BLaER1 treated with 17β-estradiol and CSF1 and Interleukin-3, amounts not matched to agents 10 nM and 100 nM (cell line): ENCODE measurements at regions not wholly inside any gene's neighbourhood (a gene's known extent, or its start where the extent isn't known, plus 50 kb on each side); places are given as distances from the start of the nearest gene placed in this dataset.

ENCODE experiments used
- H3K27ac ChIP-seq, 11 experiments: shearing (Covaris generic); formaldehyde crosslinking; 2 replicates each; pipeline ENCODE4 v1.8.1; 2022
- H3K27me3 ChIP-seq, 11 experiments: shearing (Covaris generic); formaldehyde crosslinking; 2 replicates each; pipeline ENCODE4 v1.8.1; 2022
- H3K36me3 ChIP-seq, 11 experiments: shearing (Covaris generic); formaldehyde crosslinking; 2 replicates each; pipeline ENCODE4 v1.8.1; 2022
- H3K4me1 ChIP-seq, 10 experiments: shearing (Covaris generic); formaldehyde crosslinking; 2 replicates each; pipeline ENCODE4 v1.8.1; 2022
- H3K4me2 ChIP-seq, 11 experiments: shearing (Covaris generic); formaldehyde crosslinking; 2 replicates each; pipeline ENCODE4 v1.8.1; 2022
- H3K4me3 ChIP-seq, 10 experiments: shearing (Covaris generic); formaldehyde crosslinking; 2 replicates each; pipeline ENCODE4 v1.8.1; 2022
- H3K9ac ChIP-seq, 11 experiments: shearing (Covaris generic); formaldehyde crosslinking; 2 replicates each; pipeline ENCODE4 v1.8.1; 2022
- H3K9me3 ChIP-seq, 11 experiments: shearing (Covaris generic); formaldehyde crosslinking; replicated peaks in 1 of 11; 2 replicates each; pipeline ENCODE4 v1.8.1; 2022
- H4K20me1 ChIP-seq, 11 experiments: shearing (Covaris generic); formaldehyde crosslinking; 2 replicates each; pipeline ENCODE4 v1.8.1; 2022
- Cebpa-rat ChIP-seq, 11 experiments: shearing (Covaris generic); IDR thresholded peaks; 2 replicates each; pipeline ENCODE4 v1.8.1; 2022

DNA sequence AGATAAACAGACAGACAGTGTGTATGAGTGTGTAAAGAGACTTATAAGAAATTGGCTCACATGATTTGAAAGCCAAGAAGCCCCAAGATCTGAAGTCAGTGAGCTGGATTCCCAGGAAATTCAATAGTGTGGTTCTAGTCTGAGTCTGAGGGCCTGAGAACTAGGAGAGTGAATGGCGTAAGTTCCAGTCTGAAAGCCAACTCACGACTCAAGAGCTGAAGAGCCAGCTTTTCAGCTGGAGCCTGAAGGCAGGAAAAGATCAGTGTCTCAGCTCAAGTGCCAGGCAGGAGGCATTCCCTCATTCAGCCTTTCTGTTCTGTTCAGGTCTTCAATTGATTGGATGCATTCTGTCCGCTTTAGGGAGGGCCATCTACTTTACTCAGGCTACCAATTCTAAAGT lies 257.2 kb downstream of the PLPP3 start:
- Histone ChIP-seq H3K4me1 (no peaks in the 10 kb centered on the region), H3K36me3 (no peaks in the 10 kb centered on the region), H3K4me2 (no peak overlapping the region), H3K9me3 (no peaks in the 10 kb centered on the region), H3K27ac (no peak overlapping the region), H3K9ac (no peak overlapping the region), H4K20me1 (no peaks in the 10 kb centered on the region), H3K27me3 (0 out of 22 replicates have a peak, but pooled peaks cover 0 to 13% (median 0%) of the 10 kb centered on the region in 11 experiments), H3K4me3 (no peak overlapping the region)
- TF ChIP-seq Cebpa-rat (IDR thresholded peaks at IDR 0.05), result no peak

DNA sequence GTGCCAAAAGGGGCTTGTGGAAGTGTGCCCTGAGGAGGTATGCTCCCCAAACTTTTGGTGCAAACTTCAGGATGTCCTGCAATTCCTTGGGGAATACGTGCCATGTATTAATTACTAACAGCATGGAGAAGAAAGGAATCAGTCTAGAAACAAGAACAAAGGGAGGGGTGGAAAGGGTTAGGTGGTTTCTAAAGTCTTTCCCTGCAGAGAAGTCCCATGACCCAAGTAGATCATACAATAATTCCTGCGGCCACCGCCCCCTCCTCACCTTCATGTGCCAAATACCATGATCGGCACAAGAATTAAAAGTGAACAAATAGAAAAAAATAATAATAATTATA lies 258.2 kb downstream of the PLPP3 start:
- TF ChIP-seq Cebpa-rat (IDR thresholded peaks at IDR 0.05), result no peak
- Histone ChIP-seq H3K4me3 (no peak overlapping the region), H3K4me1 (no peaks in the 10 kb centered on the region), H4K20me1 (no peaks in the 10 kb centered on the region), H3K9ac (no peak overlapping the region), H3K27ac (no peak overlapping the region), H3K27me3 (0 out of 22 replicates have a peak, but pooled peaks cover 0 to 13% (median 0%) of the 10 kb centered on the region in 11 experiments), H3K4me2 (no peak overlapping the region), H3K36me3 (no peaks in the 10 kb centered on the region), H3K9me3 (no peaks in the 10 kb centered on the region)

DNA sequence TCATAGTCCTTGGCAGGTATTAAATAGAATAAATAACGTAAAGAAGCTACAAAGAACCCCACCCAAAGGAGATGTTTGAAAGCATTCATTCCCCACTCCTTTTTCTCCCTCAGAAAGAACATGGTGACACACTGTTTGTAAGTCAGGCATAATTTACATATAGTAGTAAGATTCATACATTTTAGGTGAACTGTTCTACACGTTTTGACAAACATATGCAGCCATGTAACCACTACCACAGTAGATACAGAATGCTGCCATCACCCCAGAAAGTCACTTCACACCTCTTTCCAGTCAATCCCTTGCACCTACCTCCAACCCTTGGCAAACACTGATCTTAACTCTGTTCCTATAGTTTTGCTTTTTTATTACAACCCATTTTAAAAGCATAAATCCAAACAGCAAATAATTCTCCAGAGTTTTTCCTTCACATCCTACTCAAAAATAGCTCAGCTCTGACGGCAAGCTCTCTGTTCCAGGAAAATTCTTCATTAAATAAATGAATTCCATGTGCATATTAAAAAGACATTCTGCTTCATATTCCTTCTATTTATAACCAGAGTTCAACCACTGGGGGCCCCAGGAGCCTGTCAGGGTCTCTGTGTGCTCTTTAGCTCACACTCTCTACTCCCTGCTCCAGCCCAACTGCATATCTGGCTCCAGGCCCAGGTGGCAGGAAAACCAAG lies 258.8 kb downstream of the PLPP3 start:
- H3K36me3 ChIP-seq, result no peaks in the 10 kb centered on the region
- no peak overlapping the region for H3K27ac ChIP-seq
- 0 out of 22 replicates have a peak, but pooled peaks cover 0 to 13% (median 0%) of the 10 kb centered on the region in 11 experiments for H3K27me3 ChIP-seq

DNA sequence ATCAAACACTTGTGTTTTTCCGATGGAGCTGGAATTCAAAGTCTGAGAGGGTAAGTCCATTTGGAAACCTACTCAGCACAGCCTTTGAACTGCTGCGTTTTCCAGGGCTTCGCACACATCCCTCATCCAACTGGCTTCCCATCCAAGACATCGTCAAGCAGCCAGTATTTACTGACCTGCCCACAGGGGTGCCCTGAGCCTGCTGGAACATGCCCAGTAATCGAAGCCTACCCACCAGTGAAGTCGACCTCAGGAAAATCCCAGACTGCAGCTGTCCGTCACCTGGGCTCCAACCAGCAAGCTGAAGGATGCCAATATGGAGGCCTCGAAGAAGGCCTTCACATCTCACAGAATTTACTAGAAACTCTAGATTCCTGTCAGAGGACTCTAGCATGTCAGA lies 261.6 kb downstream of the PLPP3 start:
- no peaks in the 10 kb centered on the region for H4K20me1 ChIP-seq
- no peak overlapping the region for H3K27ac ChIP-seq
- H3K9ac ChIP-seq, result no peak overlapping the region
- TF ChIP-seq Cebpa-rat (IDR thresholded peaks at IDR 0.05), result no peak
- no peak overlapping the region for H3K4me3 ChIP-seq
- H3K36me3 ChIP-seq, result no peaks in the 10 kb centered on the region
- H3K9me3 ChIP-seq, result peaks cover 0 to 10% (median 0%) of the 10 kb centered on the region in 11 experiments; a peak in 4 of 22 replicates
- H3K27me3 ChIP-seq, result 0 out of 22 replicates have a peak, but pooled peaks cover 0 to 14% (median 0%) of the 10 kb centered on the region in 11 experiments
- H3K4me2 ChIP-seq, result no peak overlapping the region
- H3K4me1 ChIP-seq, result no peaks in the 10 kb centered on the region

More for the DNA sequence above, 258.8 kb downstream of the PLPP3 start:
- no peak for TF ChIP-seq Cebpa-rat (IDR thresholded peaks at IDR 0.05)
- Histone ChIP-seq H3K9ac (no peak overlapping the region), H3K4me3 (no peak overlapping the region), H3K4me1 (no peaks in the 10 kb centered on the region), H3K9me3 (no peaks in the 10 kb centered on the region), H3K4me2 (no peak overlapping the region), H4K20me1 (no peaks in the 10 kb centered on the region)

DNA sequence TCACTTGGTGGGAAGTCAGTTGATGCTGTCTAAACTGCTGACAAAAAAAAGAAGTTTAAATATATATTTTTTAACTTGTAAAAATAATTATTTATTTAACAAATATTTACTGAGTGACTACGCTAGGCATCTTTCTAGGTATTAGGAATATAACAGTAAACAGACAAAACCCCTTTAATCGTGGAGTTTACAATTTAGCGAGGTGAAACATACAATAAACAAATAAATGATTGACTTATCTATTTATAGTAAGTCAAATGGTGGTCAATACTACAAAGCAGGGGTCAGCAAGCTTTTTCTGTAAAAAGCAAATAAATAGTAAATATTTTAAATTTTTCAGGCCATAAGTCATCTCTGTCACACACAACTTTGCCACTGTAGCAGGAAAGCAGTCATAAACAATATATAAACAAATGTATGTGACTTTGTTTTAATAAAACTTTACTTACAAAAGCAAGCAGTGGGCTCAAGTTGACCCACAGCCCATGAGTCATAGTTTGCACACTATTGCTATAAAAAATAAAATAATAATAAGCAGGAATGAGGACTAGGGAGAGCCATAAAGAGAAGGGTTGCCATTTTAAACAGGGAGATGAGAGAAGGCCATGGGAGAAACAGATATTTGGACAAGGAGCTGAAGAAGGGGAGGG lies 263.9 kb downstream of the PLPP3 start:
- H3K9me3 ChIP-seq, result peaks cover 0 to 10% (median 0%) of the 10 kb centered on the region in 11 experiments; a peak in 4 of 22 replicates
- peaks cover 0 to 12% (median 0%) of the 10 kb centered on the region in 11 experiments; a peak in 1 of 22 replicates for H3K27me3 ChIP-seq
- H3K4me1 ChIP-seq, result no peaks in the 10 kb centered on the region
- H3K36me3 ChIP-seq, result no peaks in the 10 kb centered on the region
- no peaks in the 10 kb centered on the region for H4K20me1 ChIP-seq
- H3K27ac ChIP-seq, result no peak overlapping the region
- no peak overlapping the region for H3K9ac ChIP-seq
- no peak overlapping the region for H3K4me3 ChIP-seq
- no peak for TF ChIP-seq Cebpa-rat (IDR thresholded peaks at IDR 0.05)
- no peak overlapping the region for H3K4me2 ChIP-seq

DNA sequence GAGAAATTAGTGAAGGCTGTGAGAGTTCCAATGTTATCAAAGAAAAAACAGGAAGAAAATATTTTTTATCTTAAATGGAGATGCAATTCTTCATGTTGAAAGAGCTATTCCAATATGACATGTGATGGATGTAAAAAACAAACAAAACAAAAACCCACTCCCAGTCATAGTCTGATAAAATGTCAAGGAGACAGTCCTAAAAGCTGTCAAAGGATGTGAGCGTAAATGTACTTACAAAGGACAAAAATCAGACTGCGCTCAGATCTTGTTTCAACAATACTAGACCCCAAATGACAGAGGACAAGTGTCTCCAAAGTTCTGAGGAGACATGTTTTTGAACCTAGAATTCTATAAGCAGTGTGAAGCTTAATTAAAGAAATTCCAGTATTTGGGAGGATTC lies 265.8 kb downstream of the PLPP3 start:
- Histone ChIP-seq H3K27me3 (peaks cover 0 to 4% (median 0%) of the 10 kb centered on the region in 11 experiments; a peak in 1 of 22 replicates), H3K4me2 (no peak overlapping the region), H3K9ac (no peak overlapping the region), H4K20me1 (no peaks in the 10 kb centered on the region), H3K27ac (no peak overlapping the region), H3K9me3 (peaks cover 0 to 11% (median 1%) of the 10 kb centered on the region in 11 experiments; a peak in 8 of 22 replicates), H3K4me3 (no peak overlapping the region), H3K36me3 (no peaks in the 10 kb centered on the region), H3K4me1 (no peaks in the 10 kb centered on the region)
- no peak for TF ChIP-seq Cebpa-rat (IDR thresholded peaks at IDR 0.05)

- H3K4me1 ChIP-seq, result no peaks in the 10 kb centered on the region
- no peak overlapping the region for H3K27ac ChIP-seq
- H3K9ac ChIP-seq, result no peak overlapping the region
- H3K4me2 ChIP-seq, result no peak overlapping the region
- H3K9me3 ChIP-seq, result peaks cover 4 to 22% (median 9%) of the 10 kb centered on the region in 11 experiments; a peak in 14 of 22 replicates
- H3K27me3 ChIP-seq, result peaks cover 0 to 4% (median 0%) of the 10 kb centered on the region in 11 experiments; a peak in 1 of 22 replicates
- no peaks in the 10 kb centered on the region for H3K36me3 ChIP-seq
- H4K20me1 ChIP-seq, result no peaks in the 10 kb centered on the region
- TF ChIP-seq Cebpa-rat (IDR thresholded peaks at IDR 0.05), result no peak
- no peak overlapping the region for H3K4me3 ChIP-seq
These were observed 267.6 kb downstream of the PLPP3 start for GRCh38 chr1:56311766-56312165.

DNA sequence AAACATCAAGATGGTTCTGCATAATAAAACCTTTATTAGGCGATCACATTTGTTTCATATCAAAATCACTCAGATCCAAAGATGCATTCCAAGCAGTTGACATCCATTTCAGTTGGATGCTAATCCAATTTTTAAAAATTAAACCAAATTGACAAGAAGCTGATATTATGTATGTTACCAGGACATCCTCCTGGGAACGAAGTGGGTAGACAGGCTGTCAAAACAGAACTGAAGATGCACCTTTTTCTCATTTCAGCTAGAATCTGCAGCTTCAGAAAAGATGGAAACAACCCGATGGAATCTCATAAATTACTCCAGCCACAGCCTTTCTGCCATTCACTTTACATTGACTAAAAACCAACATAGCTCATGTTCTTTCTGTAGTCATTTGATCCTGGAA lies 268.4 kb downstream of the PLPP3 start:
- no peak for TF ChIP-seq Cebpa-rat (IDR thresholded peaks at IDR 0.05)
- H3K27me3 ChIP-seq, result peaks cover 0 to 4% (median 0%) of the 10 kb centered on the region in 11 experiments; a peak in 1 of 22 replicates
- H4K20me1 ChIP-seq, result no peaks in the 10 kb centered on the region
- H3K4me1 ChIP-seq, result no peaks in the 10 kb centered on the region
- no peak overlapping the region for H3K27ac ChIP-seq
- H3K36me3 ChIP-seq, result no peaks in the 10 kb centered on the region
- H3K4me2 ChIP-seq, result no peak overlapping the region
- H3K4me3 ChIP-seq, result no peak overlapping the region
- no peak overlapping the region for H3K9ac ChIP-seq
- H3K9me3 ChIP-seq, result peaks cover 4 to 22% (median 9%) of the 10 kb centered on the region in 11 experiments; a peak in 14 of 22 replicates

GRCh38 chr1:56309065-56309464 lies 270.3 kb downstream of the PLPP3 start:
- Histone ChIP-seq H3K27ac (no peak overlapping the region), H3K4me1 (no peaks in the 10 kb centered on the region), H3K4me3 (no peak overlapping the region), H3K27me3 (peaks cover 0 to 4% (median 0%) of the 10 kb centered on the region in 11 experiments; a peak in 1 of 22 replicates), H3K9ac (no peak overlapping the region), H3K4me2 (no peak overlapping the region), H3K9me3 (peaks cover 4 to 16% (median 9%) of the 10 kb centered on the region in 11 experiments; a peak in 14 of 22 replicates), H4K20me1 (no peaks in the 10 kb centered on the region), H3K36me3 (no peaks in the 10 kb centered on the region)
- no peak for TF ChIP-seq Cebpa-rat (IDR thresholded peaks at IDR 0.05)
